Skeletal muscle satellite cell (primary cell): ENCODE measurements at regions not wholly inside any gene's neighbourhood (a gene's known extent, or its start where the extent isn't known, plus 50 kb on each side); places are given as distances from the start of the nearest gene placed in this dataset.

Source experiments
- H3K27me3 ChIP-seq: 2 replicates; pipeline ENCODE4 v1.7.0; 2013; ENCODE audit warnings: low read length; ENCODE audit not compliant: control insufficient read depth, insufficient read depth
- H3K36me3 ChIP-seq: 2 replicates; pipeline ENCODE4 v1.7.0; 2013; ENCODE audit warnings: mild to moderate bottlenecking, control low read depth, low read length; ENCODE audit not compliant: insufficient read depth
- H3K4me1 ChIP-seq: 2 replicates; pipeline ENCODE4 v1.7.0; 2013; ENCODE audit warnings: low read length; ENCODE audit not compliant: control insufficient read depth, insufficient read depth
- H3K4me2 ChIP-seq: 2 replicates; pipeline ENCODE4 v1.7.0; 2013; ENCODE audit warnings: mild to moderate bottlenecking, low read length
- H3K4me3 ChIP-seq: 2 replicates; pipeline ENCODE4 v1.7.0; 2013; ENCODE audit warnings: low read length
- H3K9ac ChIP-seq: 2 replicates; pipeline ENCODE4 v1.7.0; 2013; ENCODE audit warnings: mild to moderate bottlenecking, low read depth, low read length, moderate library complexity
- H3K9me3 ChIP-seq: replicated peaks from 2 replicates; pipeline ENCODE4 v1.7.0; 2013; ENCODE audit warnings: mild to moderate bottlenecking, control low read depth, low read length

DNA sequence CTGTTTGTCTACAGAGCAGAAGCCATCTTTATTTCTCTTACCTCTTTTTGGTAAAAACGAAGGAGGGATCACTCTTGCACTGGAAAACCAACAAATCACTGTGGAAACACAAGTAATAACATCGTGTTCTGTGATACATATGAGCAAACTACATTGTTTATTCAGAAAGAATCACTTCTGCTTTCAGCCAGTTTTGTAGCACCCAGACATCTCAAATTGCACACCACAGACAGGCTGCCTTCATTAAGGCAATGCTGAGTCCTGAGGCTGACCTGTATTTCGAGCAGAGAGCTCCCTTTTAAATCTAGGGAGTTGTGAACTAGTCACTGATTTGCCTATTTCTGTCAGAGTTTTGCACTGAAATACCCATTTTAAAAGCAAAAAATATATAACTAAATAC is 1003.2 kb upstream of the FAM98A start:
- H3K36me3 ChIP-seq: no peaks in the 10 kb centered on the region
- H3K4me1 ChIP-seq: no peaks in the 10 kb centered on the region
- H3K4me2 ChIP-seq: no peak overlapping the region
- H3K4me3 ChIP-seq: no peak overlapping the region
- no peaks in the 10 kb centered on the region for H3K9me3 ChIP-seq
- no peak overlapping the region for H3K9ac ChIP-seq
- no peaks in the 10 kb centered on the region for H3K27me3 ChIP-seq

DNA sequence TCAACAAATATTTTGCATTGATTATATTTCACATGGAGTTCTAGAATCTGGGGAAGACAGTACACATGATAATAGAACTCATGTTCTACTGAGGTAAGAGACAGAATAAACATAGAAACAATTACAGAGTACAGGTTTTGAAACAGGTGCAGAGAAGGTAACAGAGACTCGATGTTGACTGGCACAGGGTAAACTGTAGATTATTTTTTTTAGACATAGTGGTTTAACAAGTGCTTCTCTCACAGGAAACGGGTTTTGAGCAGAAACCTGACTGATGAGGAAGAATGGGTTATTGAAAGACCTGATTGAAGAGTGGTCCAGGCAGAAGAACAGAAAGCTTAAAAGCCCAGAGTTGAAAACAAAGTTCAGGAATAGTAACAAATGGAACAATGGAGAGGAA is 1002.5 kb upstream of the FAM98A start:
- Histone ChIP-seq H3K4me3 (no peak overlapping the region), H3K4me1 (no peaks in the 10 kb centered on the region), H3K27me3 (no peaks in the 10 kb centered on the region), H3K9ac (no peak overlapping the region), H3K36me3 (no peaks in the 10 kb centered on the region), H3K4me2 (no peak overlapping the region), H3K9me3 (no peaks in the 10 kb centered on the region)

GRCh38 chr2:34578641-34579040 is 979.5 kb upstream of the FAM98A start:
- peaks cover 3% of the 10 kb centered on the region for H3K9me3 ChIP-seq
- no peak overlapping the region for H3K4me2 ChIP-seq
- no peaks in the 10 kb centered on the region for H3K27me3 ChIP-seq
- no peaks in the 10 kb centered on the region for H3K36me3 ChIP-seq
- no peaks in the 10 kb centered on the region for H3K4me1 ChIP-seq
- H3K4me3 ChIP-seq: no peak overlapping the region
- no peak overlapping the region for H3K9ac ChIP-seq

GRCh38 chr2:34570266-34570872 is 971.3 kb upstream of the FAM98A start:
- Histone ChIP-seq H3K4me2 (no peak overlapping the region), H3K9ac (no peak overlapping the region), H3K27me3 (no peaks in the 10 kb centered on the region), H3K4me3 (no peak overlapping the region), H3K36me3 (no peaks in the 10 kb centered on the region), H3K4me1 (no peaks in the 10 kb centered on the region), H3K9me3 (no peaks in the 10 kb centered on the region)

DNA sequence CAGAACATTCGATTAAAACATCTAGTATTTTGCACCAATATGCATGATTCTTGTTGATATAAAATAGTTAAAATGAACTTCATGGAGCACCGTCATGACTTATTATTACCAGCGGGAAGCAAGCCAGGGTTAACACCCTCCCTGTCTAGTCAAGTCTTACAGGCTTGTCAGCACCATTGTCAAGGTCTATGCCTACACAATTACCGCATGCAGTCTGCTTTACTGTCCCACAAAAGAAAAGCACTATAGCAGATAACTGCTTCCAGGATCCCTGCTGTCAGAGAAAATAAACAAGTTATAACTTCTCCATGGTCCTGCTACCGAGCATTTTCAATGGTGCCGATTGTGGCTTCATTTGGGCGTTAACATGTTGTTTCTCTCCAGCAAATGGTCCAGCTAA is 968.0 kb upstream of the FAM98A start:
- H3K9me3 ChIP-seq: no peaks in the 10 kb centered on the region
- H3K4me3 ChIP-seq: no peak overlapping the region
- no peaks in the 10 kb centered on the region for H3K27me3 ChIP-seq
- no peaks in the 10 kb centered on the region for H3K36me3 ChIP-seq
- H3K4me2 ChIP-seq: no peak overlapping the region
- no peaks in the 10 kb centered on the region for H3K4me1 ChIP-seq
- no peak overlapping the region for H3K9ac ChIP-seq

GRCh38 chr2:34552337-34552736 is 953.2 kb upstream of the FAM98A start:
- Histone ChIP-seq H3K4me3 (no peak overlapping the region), H3K27me3 (no peaks in the 10 kb centered on the region), H3K9me3 (peaks cover under 1% of the 10 kb centered on the region), H3K4me2 (no peak overlapping the region), H3K9ac (no peak overlapping the region), H3K4me1 (no peaks in the 10 kb centered on the region), H3K36me3 (no peaks in the 10 kb centered on the region)

GRCh38 chr2:34549710-34550345 is 950.7 kb upstream of the FAM98A start:
- H3K27me3 ChIP-seq: no peaks in the 10 kb centered on the region
- no peak overlapping the region for H3K4me3 ChIP-seq
- no peaks in the 10 kb centered on the region for H3K4me1 ChIP-seq
- no peak overlapping the region for H3K9ac ChIP-seq
- H3K9me3 ChIP-seq: peaks cover 14% of the 10 kb centered on the region
- no peak overlapping the region for H3K4me2 ChIP-seq
- H3K36me3 ChIP-seq: no peaks in the 10 kb centered on the region

DNA sequence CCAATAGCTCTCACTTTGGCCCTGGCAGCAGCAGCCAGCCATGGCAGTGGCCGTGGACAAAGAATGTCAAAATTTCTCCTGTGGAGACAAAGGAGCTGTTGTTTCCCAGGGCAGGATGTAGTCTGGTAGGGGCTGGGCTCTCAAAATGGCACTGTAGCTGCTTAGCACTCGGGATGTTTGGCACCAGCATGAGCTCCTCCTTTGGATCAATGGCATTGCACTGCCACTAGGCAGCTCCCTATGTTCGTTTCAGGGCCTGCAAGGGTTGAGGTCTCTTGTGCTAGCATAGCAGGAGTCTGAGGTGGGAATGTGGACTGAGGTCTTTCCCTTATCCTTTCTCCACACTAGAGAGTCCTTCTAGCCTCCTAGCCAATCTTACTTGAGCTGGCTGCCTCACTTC is 948.8 kb upstream of the FAM98A start:
- Histone ChIP-seq H3K36me3 (no peaks in the 10 kb centered on the region), H3K27me3 (no peaks in the 10 kb centered on the region), H3K9ac (no peak overlapping the region), H3K4me3 (no peak overlapping the region), H3K4me2 (no peak overlapping the region), H3K4me1 (no peaks in the 10 kb centered on the region), H3K9me3 (peaks cover 14% of the 10 kb centered on the region)

GRCh38 chr2:34547340-34547739 is 948.2 kb upstream of the FAM98A start:
- no peak overlapping the region for H3K4me2 ChIP-seq
- no peaks in the 10 kb centered on the region for H3K4me1 ChIP-seq
- no peak overlapping the region for H3K4me3 ChIP-seq
- H3K9me3 ChIP-seq: peaks cover 14% of the 10 kb centered on the region
- no peaks in the 10 kb centered on the region for H3K36me3 ChIP-seq
- no peak overlapping the region for H3K9ac ChIP-seq
- H3K27me3 ChIP-seq: no peaks in the 10 kb centered on the region

DNA sequence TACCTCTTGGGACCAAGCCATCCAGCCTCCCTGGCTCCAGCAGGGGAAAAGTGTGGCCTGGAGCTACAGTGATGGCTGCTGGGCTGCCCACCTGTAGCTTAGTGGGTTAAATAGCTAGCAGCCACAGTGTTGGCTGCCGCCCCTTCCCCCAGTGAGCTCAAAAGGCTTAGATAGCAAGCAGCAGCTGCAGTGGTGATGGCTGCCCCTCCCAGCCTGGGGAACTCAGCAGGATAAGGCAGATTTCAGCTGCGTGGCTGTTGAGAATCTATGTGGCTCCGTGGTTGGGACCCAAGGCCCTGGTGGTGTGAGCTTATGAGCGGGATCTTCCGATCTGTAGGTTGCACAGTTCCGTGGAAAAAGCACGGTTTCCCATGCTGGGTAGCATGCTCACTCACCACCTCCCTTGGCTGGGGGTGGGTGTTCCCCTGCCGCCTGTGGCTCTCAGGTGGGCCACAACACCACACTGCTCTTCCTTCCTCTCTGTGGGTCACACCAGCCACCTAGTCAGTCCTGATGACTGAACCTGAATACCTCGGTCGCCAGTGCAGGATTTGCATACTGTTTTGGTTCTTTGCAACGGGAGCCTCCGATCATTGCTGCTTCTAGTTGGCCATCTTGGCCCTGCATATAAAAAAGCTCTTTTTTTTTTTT is 946.5 kb upstream of the FAM98A start:
- peaks cover 14% of the 10 kb centered on the region for H3K9me3 ChIP-seq
- H3K4me1 ChIP-seq: no peaks in the 10 kb centered on the region
- H3K9ac ChIP-seq: no peak overlapping the region
- H3K4me2 ChIP-seq: no peak overlapping the region
- no peak overlapping the region for H3K4me3 ChIP-seq
- H3K36me3 ChIP-seq: no peaks in the 10 kb centered on the region
- H3K27me3 ChIP-seq: no peaks in the 10 kb centered on the region

DNA sequence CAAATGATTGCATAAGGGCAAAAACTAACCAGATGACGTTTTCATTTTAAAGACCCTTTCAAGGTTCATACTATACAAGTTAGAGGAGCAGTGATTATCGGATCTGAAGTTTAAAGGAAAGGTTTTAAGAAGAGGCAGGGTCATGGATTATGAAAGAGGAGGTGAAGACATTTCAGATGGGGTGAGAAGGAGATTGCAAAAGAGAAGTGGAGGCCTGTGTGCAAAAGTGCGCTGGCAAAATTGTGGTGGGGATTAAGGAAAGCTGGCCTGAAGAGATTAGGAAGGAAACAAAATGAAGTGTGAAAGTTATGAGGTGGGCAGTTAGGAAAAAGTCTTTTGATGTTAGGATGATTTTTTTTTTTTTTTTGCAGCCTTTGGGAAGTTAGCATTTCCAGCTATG is 935.7 kb upstream of the FAM98A start:
- peaks cover 3% of the 10 kb centered on the region for H3K9me3 ChIP-seq
- H3K4me2 ChIP-seq: no peak overlapping the region
- no peaks in the 10 kb centered on the region for H3K27me3 ChIP-seq
- no peak overlapping the region for H3K4me3 ChIP-seq
- H3K4me1 ChIP-seq: no peaks in the 10 kb centered on the region
- no peak overlapping the region for H3K9ac ChIP-seq
- H3K36me3 ChIP-seq: no peaks in the 10 kb centered on the region

DNA sequence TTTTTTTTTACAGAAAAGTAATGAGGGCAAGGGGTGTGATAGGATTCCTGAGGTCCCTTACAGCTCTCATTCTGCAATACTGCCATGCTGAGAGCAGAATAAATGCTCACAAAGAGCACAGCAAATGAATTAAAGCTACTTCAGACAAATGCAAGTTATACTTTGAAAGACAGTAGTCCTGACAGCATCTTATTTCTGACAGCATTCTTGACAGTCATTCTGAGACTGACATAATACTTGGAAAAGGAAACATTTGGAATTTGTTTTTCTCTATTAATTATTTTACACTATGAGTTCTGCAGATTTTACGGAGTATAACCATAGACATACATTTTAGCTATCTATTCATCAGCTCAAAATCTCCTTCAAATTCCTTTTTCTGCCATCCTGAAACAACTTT is 935.2 kb upstream of the FAM98A start:
- no peak overlapping the region for H3K4me3 ChIP-seq
- H3K9ac ChIP-seq: no peak overlapping the region
- H3K9me3 ChIP-seq: peaks cover 3% of the 10 kb centered on the region
- no peaks in the 10 kb centered on the region for H3K36me3 ChIP-seq
- no peaks in the 10 kb centered on the region for H3K4me1 ChIP-seq
- H3K4me2 ChIP-seq: no peak overlapping the region
- H3K27me3 ChIP-seq: no peaks in the 10 kb centered on the region
